Pons (tissue), 1 donor: ENCODE measurements at regions not wholly inside any gene's neighbourhood (a gene's known extent, or its start where the extent isn't known, plus 50 kb on each side); places are given as distances from the start of the nearest gene placed in this dataset.
"Not testable (repeated sequence)": the region's sequence is repeated elsewhere in the genome, so short reads cannot be mapped to it uniquely, and the experiment has no call there.

ENCODE experiments used
- DNase-seq: peaks from one replicate; pipeline ENCODE4 v3.0.0-alpha.2; 2016; ENCODE audit warnings: low spot score

GRCh38 chr22:45061332-45061731 is 51.5 kb upstream of the PHF21B start:
- no peak for DNase-seq

- DNase-seq = no peak
Observed at GRCh38 chr22:45064313-45065278, 54.8 kb upstream of the PHF21B start.

- DNase-seq = no peak
Observed at GRCh38 chr22:45065726-45066125, 55.9 kb upstream of the PHF21B start.

- no peak for DNase-seq
Observed at GRCh38 chr22:45067731-45068130, 57.9 kb upstream of the PHF21B start.

GRCh38 chr22:45069925-45070324 is 60.1 kb upstream of the PHF21B start:
- no peak for DNase-seq

- DNase-seq = no peak
Observed at GRCh38 chr22:45071618-45072017, 61.8 kb upstream of the PHF21B start.

- DNase-seq = no peak
Observed at GRCh38 chr22:45072322-45072903, 62.6 kb upstream of the PHF21B start.

GRCh38 chr22:45073064-45073463 is 63.3 kb upstream of the PHF21B start:
- no peak for DNase-seq

- no peak for DNase-seq
Observed at GRCh38 chr22:45077286-45077685, 67.5 kb upstream of the PHF21B start.

- DNase-seq = no peak
Observed at GRCh38 chr22:45077826-45078334, 68.1 kb upstream of the PHF21B start.

- no peak for DNase-seq
Observed at GRCh38 chr22:45082795-45083194, 73.0 kb upstream of the PHF21B start.

- no peak for DNase-seq
Observed at GRCh38 chr22:45083659-45084305, 74.0 kb upstream of the PHF21B start.

- DNase-seq = no peak
Observed at GRCh38 chr22:45084400-45084920, 74.7 kb upstream of the PHF21B start.

- DNase-seq = no peak
Observed at GRCh38 chr22:45087802-45088201, 75.9 kb upstream of the NUP50 start.

- no peak for DNase-seq
Observed at GRCh38 chr22:45088576-45088975, 75.1 kb upstream of the NUP50 start.

GRCh38 chr22:45090497-45090910 is 73.2 kb upstream of the NUP50 start:
- DNase-seq = no peak

- DNase-seq = no peak
Observed at GRCh38 chr22:45091254-45091854, 72.4 kb upstream of the NUP50 start.

- DNase-seq = not testable (repeated sequence)
Observed at GRCh38 chr22:45091875-45092274, 71.8 kb upstream of the NUP50 start.

- DNase-seq = no peak
Observed at GRCh38 chr22:45092644-45093043, 71.1 kb upstream of the NUP50 start.

- no peak for DNase-seq
Observed at GRCh38 chr22:45093609-45094008, 70.1 kb upstream of the NUP50 start.

GRCh38 chr22:45094081-45094720 is 69.5 kb upstream of the NUP50 start:
- DNase-seq = no peak

- no peak for DNase-seq
Observed at GRCh38 chr22:45094825-45095224, 68.9 kb upstream of the NUP50 start.
